HS-5 (cell line): ENCODE measurements at regions not wholly inside any gene's neighbourhood (a gene's known extent, or its start where the extent isn't known, plus 50 kb on each side); places are given as distances from the start of the nearest gene placed in this dataset.

Experiments
- DNase-seq: peaks from one replicate; pipeline ENCODE4 v3.0.0-alpha.2; 2012; ENCODE audit warnings: low read depth

- DNase-seq: no peak
Observed at GRCh38 chr9:22286661-22287060, 160.0 kb upstream of the DMRTA1 start.

GRCh38 chr9:22288661-22289060, 158.0 kb upstream of the DMRTA1 start:
- no peak for DNase-seq

- DNase-seq: peak; percentile 38
Observed at GRCh38 chr9:22307013-22307711, 139.5 kb upstream of the DMRTA1 start.

GRCh38 chr9:22308177-22308576, 138.4 kb upstream of the DMRTA1 start:
- DNase-seq: no peak

GRCh38 chr9:22316645-22317044, 130.0 kb upstream of the DMRTA1 start:
- DNase-seq: no peak

- DNase-seq: no peak
Observed at GRCh38 chr9:22331533-22331932, 115.1 kb upstream of the DMRTA1 start.

- no peak for DNase-seq
Observed at GRCh38 chr9:22332202-22332601, 114.4 kb upstream of the DMRTA1 start.

GRCh38 chr9:22337261-22337660, 109.4 kb upstream of the DMRTA1 start:
- no peak for DNase-seq

- peak; percentile 84 for DNase-seq
Observed at GRCh38 chr9:22342491-22343217, 104.0 kb upstream of the DMRTA1 start.

GRCh38 chr9:22343218-22343611, 103.4 kb upstream of the DMRTA1 start:
- DNase-seq: no peak

- no peak for DNase-seq
Observed at GRCh38 chr9:22354699-22355384, 91.8 kb upstream of the DMRTA1 start.

GRCh38 chr9:22356985-22357384, 89.6 kb upstream of the DMRTA1 start:
- DNase-seq: no peak

GRCh38 chr9:22363421-22363887, 83.2 kb upstream of the DMRTA1 start:
- no peak for DNase-seq

GRCh38 chr9:22373636-22374035, 73.0 kb upstream of the DMRTA1 start:
- no peak for DNase-seq

GRCh38 chr9:22374051-22374450, 72.6 kb upstream of the DMRTA1 start:
- no peak for DNase-seq

- no peak for DNase-seq
Observed at GRCh38 chr9:22379272-22379671, 67.4 kb upstream of the DMRTA1 start.

- DNase-seq: no peak
Observed at GRCh38 chr9:22381170-22381569, 65.5 kb upstream of the DMRTA1 start.

GRCh38 chr9:22382331-22382730, 64.3 kb upstream of the DMRTA1 start:
- DNase-seq: no peak

- no peak for DNase-seq
Observed at GRCh38 chr9:22383718-22384117, 62.9 kb upstream of the DMRTA1 start.

GRCh38 chr9:22389271-22389670, 57.4 kb upstream of the DMRTA1 start:
- no peak for DNase-seq

- no peak for DNase-seq
Observed at GRCh38 chr9:22392523-22392922, 54.1 kb upstream of the DMRTA1 start.

GRCh38 chr9:22395687-22396141, 50.9 kb upstream of the DMRTA1 start:
- DNase-seq: peak; percentile 85
